ENCODE measurements at regions not wholly inside any gene's neighbourhood (a gene's known extent, or its start where the extent isn't known, plus 50 kb on each side); places are given as distances from the start of the nearest gene placed in this dataset.

DNA sequence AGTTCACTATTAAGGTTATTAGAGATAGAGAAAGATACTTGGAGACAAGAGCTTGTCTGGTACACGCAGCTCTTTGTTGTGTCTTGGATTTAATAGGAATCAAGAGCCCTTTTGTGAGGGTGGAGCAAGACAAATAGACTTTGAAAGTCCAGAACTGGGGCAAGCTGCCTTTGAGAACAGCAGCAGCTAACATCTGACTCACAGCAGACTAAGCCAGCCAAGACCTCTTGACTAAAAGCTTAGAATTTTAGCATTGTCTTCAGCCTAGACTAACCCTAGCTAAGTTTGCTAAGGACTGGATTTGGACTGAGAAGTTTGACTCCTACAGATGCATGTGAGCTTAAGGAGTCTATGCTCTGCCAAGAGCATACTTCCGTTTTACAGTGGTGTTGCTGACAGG lies 201.9 kb upstream of the RBM19 start:
- TF ChIP-seq, protein P1, sequence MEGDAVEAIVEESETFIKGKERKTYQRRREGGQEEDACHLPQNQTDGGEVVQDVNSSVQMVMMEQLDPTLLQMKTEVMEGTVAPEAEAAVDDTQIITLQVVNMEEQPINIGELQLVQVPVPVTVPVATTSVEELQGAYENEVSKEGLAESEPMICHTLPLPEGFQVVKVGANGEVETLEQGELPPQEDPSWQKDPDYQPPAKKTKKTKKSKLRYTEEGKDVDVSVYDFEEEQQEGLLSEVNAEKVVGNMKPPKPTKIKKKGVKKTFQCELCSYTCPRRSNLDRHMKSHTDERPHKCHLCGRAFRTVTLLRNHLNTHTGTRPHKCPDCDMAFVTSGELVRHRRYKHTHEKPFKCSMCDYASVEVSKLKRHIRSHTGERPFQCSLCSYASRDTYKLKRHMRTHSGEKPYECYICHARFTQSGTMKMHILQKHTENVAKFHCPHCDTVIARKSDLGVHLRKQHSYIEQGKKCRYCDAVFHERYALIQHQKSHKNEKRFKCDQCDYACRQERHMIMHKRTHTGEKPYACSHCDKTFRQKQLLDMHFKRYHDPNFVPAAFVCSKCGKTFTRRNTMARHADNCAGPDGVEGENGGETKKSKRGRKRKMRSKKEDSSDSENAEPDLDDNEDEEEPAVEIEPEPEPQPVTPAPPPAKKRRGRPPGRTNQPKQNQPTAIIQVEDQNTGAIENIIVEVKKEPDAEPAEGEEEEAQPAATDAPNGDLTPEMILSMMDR (IDR thresholded peaks at IDR 0.05; ENCODE audit: insufficient read depth, low read depth, low read length): no peak
- no peak for DNase-seq (ENCODE audit: low read depth)
- no peak overlapping the region for H3K4me3 ChIP-seq (ENCODE audit: low read depth, low read length)

DNA sequence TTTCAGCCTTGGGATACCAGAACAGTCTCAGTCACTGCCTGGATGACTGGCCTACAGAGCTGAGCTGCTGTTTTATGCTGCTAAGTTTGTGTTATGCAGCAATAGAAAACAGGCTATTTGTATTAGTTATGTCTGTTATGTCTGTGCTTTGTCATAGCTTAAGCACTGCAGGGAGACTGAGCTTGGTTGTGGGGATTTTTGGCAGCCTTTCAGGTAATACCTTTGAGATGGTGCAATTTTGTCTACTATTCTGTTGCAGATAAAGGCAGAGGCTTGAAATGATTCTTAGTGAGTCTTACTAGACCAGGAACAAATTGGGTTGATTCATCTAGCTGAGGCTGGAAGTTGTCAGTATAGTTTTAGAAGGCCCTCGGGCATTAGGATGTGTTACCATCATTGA lies 201.3 kb upstream of the RBM19 start:
- DNase-seq (ENCODE audit: low read depth): no peak
- TF ChIP-seq, protein P1 (IDR thresholded peaks at IDR 0.05; ENCODE audit: insufficient read depth, low read depth, low read length): no peak
- no peak overlapping the region for H3K4me3 ChIP-seq (ENCODE audit: low read depth, low read length)

DNA sequence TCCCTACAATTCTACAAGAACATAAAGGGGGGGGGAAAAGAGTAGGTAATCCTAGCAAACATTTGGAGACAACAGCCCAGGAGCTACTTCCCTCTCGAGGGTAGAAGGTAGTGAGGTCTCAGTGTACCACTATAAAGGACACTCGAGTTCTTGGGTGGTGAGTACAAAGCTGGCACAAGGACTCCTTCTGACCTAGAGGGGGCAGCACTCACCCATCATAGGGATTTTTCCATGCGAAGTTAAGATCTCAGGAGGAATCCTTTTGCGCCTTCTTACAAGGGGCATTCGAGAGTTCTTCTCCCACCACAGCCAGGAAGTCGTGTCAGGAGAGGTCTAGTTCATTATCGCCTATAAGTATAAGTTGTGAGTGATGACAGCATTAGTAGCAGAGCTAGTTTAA lies 200.2 kb upstream of the RBM19 start:
- DNase-seq (ENCODE audit: low read depth): peak; percentile 54
- TF ChIP-seq, protein P1 (IDR thresholded peaks at IDR 0.05; ENCODE audit: insufficient read depth, low read depth, low read length): peak; percentile 57
- no peak overlapping the region for H3K4me3 ChIP-seq (ENCODE audit: low read depth, low read length)

DNA sequence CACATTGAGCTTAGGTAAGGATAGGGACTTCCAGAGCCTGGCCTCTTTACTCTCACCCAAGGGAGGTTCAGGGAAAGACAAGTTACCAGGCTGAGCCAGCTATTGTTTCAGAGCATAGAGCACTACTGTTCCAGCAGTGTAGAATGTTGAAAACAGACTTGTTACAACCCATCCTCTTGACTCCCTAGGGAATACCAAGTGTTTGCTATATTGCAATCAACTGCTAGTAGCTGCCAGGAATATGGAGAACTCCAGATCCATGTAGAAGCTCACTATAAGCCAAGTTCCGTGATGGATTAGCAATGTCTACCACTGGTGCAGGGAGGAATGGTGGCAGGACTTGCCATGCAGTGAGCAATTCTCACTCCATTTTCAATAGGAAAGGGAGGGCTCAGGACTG lies 199.8 kb upstream of the RBM19 start:
- no peak for DNase-seq (ENCODE audit: low read depth)
- H3K4me3 ChIP-seq (ENCODE audit: low read depth, low read length): no peak overlapping the region
- TF ChIP-seq, protein P1 (IDR thresholded peaks at IDR 0.05; ENCODE audit: insufficient read depth, low read depth, low read length): no peak

DNA sequence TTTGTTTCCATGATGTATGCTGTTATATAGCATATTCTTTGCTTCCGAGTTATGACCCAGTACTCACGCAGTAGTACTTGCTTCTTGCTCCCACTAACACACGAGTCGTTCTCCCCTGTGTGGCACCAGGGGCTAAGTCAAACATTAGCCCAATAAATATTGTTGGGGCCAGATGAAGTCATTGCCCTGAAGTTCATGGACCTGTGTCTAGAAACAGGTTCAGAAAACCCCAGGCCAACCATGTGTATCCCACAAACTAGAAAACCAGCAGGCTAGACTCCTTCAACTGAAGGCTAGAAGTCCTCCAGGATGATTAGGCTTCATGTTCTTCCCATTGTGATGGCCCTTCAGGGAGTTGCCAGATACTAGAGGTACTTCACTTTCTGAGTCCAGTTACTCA lies 198.2 kb upstream of the RBM19 start:
- no peak overlapping the region for H3K4me3 ChIP-seq (ENCODE audit: low read depth, low read length)
- no peak for DNase-seq (ENCODE audit: low read depth)
- TF ChIP-seq, protein P1 (IDR thresholded peaks at IDR 0.05; ENCODE audit: insufficient read depth, low read depth, low read length): no peak

DNA sequence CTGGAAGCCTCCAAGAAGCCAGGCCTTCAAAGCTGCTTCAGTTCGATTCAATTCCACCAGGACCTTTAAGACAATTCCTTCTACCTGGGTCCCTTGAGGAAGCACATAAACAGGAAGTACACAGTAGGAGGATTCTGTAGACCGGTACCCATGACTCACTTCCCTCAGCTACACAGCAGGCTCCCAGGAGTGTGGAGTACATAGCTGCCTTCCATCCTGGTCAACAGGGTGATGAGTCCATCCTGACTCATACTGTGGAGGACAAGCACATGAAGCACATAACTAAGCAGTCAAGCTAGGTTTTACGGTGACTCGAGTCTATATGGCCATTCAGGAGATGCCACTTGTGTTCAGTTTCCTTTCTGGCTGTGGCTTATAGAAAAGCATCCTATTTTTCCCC lies 197.6 kb upstream of the RBM19 start:
- H3K4me3 ChIP-seq (ENCODE audit: low read depth, low read length): no peak overlapping the region
- DNase-seq (ENCODE audit: low read depth): no peak
- TF ChIP-seq, protein P1 (IDR thresholded peaks at IDR 0.05; ENCODE audit: insufficient read depth, low read depth, low read length): no peak

DNA sequence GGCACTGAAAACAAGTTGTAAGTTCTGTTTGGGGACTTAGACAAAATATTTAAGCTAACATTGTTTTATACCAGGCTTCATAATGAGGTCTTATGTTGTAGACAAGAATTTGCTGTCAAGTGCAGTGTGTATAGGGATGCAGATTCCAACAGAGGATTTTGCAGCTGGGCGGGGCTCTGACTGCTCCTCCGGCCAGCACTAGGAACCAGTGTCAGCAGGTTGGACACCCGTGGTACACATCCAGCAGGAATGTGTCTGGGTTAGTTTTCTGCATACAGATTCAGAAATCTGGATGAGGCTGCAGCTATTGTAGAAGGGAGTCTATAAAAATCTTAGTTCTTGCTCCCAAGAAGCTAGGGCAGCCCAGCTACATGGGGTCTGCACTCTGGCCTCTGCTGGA lies 194.3 kb upstream of the RBM19 start:
- no peak for DNase-seq (ENCODE audit: low read depth)
- TF ChIP-seq, protein P1 (IDR thresholded peaks at IDR 0.05; ENCODE audit: insufficient read depth, low read depth, low read length): no peak
- H3K4me3 ChIP-seq (ENCODE audit: low read depth, low read length): no peak overlapping the region

Measured in fibroblast of villous mesenchyme (primary cell).